ENCODE measurements at regions not wholly inside any gene's neighbourhood (a gene's known extent, or its start where the extent isn't known, plus 50 kb on each side); places are given as distances from the start of the nearest gene placed in this dataset.

DNA sequence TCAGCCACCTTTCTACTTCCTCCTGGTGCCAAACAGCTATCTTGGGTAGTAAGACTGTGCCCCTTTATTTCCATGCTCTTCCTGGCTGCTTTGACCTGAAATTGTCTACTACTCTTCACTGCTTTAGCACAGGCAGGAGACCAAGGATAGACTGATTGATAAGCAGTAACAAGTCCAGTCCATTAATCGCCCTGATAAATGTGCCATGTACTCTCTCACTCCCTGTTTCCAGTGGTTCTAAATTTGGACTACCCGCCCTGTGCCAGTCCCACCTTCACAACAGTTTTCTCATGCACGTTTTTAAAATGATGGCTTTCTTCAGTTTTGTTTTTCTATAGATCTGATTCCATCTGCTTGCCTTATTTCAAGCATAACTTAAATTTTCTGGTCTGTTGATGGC, 189.6 kb upstream of the RBMS1 start:
- H3K9ac ChIP-seq (ENCODE audit: low read length): no peak overlapping the region

DNA sequence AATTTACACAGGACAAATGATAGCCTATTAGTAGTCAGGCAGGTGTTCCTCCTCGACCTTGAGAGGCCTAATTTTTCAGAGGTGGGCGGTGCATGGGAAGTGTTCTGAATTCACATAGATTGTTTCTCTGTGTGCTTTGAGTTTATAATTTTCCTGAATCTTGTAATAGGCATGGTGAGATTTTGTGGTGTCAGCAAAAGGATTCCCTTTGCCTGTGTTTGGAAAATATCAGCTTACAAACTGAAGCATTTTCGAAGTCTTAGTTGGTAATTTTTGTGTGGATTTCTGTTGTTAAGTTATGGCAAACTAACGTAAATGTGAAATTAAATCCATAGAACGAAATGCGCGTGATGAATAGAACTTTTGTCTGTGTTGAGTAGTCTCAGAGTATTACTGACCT, 194.0 kb upstream of the RBMS1 start:
- no peak overlapping the region for H3K9ac ChIP-seq (ENCODE audit: low read length)
- H3K9me3 ChIP-seq (ENCODE audit: control insufficient read depth, low read length): no peaks in the 10 kb centered on the region
- no peaks in the 10 kb centered on the region for H3K27me3 ChIP-seq (replicated peaks; ENCODE audit: control insufficient read depth, insufficient read depth, low read length)
- no peaks in the 10 kb centered on the region for H3K36me3 ChIP-seq (ENCODE audit: control insufficient read depth, insufficient read depth, low read length, severe bottlenecking)
- no peak for DNase-seq (ENCODE audit: low read depth)
- no peak overlapping the region for H3K4me3 ChIP-seq (ENCODE audit: low read length)
- no peaks in the 10 kb centered on the region for H3K4me1 ChIP-seq (ENCODE audit: control insufficient read depth, insufficient read depth, low read length)

More for the DNA sequence above, 189.6 kb upstream of the RBMS1 start:
- Histone ChIP-seq H3K9me3 (ENCODE audit: control insufficient read depth, low read length) (no peaks in the 10 kb centered on the region), H3K4me1 (ENCODE audit: control insufficient read depth, insufficient read depth, low read length) (no peaks in the 10 kb centered on the region), H3K4me3 (ENCODE audit: low read length) (no peak overlapping the region), H3K27me3 (replicated peaks; ENCODE audit: control insufficient read depth, insufficient read depth, low read length) (no peaks in the 10 kb centered on the region), H3K36me3 (ENCODE audit: control insufficient read depth, insufficient read depth, low read length, severe bottlenecking) (no peaks in the 10 kb centered on the region)
- DNase-seq (ENCODE audit: low read depth): no peak

DNA sequence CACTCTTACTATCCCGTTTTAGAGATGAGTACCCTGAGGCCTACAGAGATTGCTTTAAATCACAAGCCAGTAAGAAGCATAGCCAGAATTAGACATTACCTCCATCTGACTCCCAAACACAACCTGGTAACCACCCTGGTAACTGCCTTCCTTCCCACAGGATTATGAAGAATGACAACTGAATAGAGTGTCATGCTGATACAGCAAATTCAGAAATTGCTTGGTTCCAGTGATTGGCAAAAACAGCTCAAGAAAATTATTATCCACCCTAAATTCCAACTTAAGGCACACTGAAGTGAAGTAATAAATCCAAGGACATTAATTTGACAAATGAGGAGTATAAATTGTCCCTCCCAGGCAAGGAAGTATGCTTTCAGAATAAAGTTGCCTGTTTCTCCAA, 195.8 kb upstream of the RBMS1 start:
- no peak for DNase-seq (ENCODE audit: low read depth)

DNA sequence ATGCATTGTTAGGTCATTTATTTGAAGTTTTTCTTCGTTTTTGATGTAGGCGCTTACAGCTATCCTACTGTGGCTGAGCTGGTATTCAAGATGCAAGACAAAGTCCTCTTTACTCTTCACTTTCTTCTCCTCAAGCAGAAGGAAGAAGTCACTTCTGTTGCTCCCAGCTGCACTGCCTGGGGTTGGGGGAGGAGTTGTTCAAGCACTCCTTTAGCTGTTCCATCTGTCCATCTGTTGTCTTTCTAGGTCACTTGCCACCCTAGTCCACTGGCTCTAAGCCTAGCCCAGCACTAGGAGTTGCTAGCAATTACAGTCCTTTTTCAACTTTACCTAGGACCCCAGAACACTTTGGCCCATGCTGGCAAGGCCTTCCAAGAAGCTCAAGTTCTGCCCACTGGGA, 200.6 kb upstream of the RBMS1 start:
- Histone ChIP-seq H3K36me3 (ENCODE audit: control insufficient read depth, insufficient read depth, low read length, severe bottlenecking) (no peaks in the 10 kb centered on the region), H3K9ac (ENCODE audit: low read length) (no peak overlapping the region), H3K4me3 (ENCODE audit: low read length) (no peak overlapping the region), H3K27me3 (replicated peaks; ENCODE audit: control insufficient read depth, insufficient read depth, low read length) (no peaks in the 10 kb centered on the region), H3K4me1 (ENCODE audit: control insufficient read depth, insufficient read depth, low read length) (peaks cover 8% of the 10 kb centered on the region), H3K9me3 (ENCODE audit: control insufficient read depth, low read length) (no peaks in the 10 kb centered on the region)
- no peak for DNase-seq (ENCODE audit: low read depth)

More for the DNA sequence above, 195.8 kb upstream of the RBMS1 start:
- H3K9me3 ChIP-seq (ENCODE audit: control insufficient read depth, low read length): no peaks in the 10 kb centered on the region
- no peak overlapping the region for H3K4me3 ChIP-seq (ENCODE audit: low read length)
- no peaks in the 10 kb centered on the region for H3K36me3 ChIP-seq (ENCODE audit: control insufficient read depth, insufficient read depth, low read length, severe bottlenecking)
- no peak overlapping the region for H3K9ac ChIP-seq (ENCODE audit: low read length)
- no peaks in the 10 kb centered on the region for H3K4me1 ChIP-seq (ENCODE audit: control insufficient read depth, insufficient read depth, low read length)
- no peaks in the 10 kb centered on the region for H3K27me3 ChIP-seq (replicated peaks; ENCODE audit: control insufficient read depth, insufficient read depth, low read length)

DNA sequence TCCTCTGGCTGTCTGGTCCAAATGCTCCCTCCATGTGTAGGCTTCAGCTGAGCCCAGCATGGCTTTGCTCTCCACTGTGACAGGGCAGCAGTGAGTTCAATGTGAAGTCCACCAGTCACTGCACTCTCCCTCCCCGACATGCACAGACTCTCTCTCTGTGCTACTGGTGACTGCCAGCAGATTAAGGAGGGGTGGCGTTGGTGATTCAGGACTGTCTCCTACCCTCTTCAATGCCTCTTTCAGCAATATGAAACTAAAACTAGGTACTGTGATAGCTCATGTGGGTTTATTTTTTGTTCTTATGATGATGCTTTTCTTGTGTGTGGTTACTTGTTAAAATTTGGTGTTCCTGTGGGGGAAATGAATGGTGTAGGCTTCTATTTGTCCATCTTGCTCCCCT, 201.0 kb upstream of the RBMS1 start:
- no peaks in the 10 kb centered on the region for H3K36me3 ChIP-seq (ENCODE audit: control insufficient read depth, insufficient read depth, low read length, severe bottlenecking)
- no peak for DNase-seq (ENCODE audit: low read depth)

DNA sequence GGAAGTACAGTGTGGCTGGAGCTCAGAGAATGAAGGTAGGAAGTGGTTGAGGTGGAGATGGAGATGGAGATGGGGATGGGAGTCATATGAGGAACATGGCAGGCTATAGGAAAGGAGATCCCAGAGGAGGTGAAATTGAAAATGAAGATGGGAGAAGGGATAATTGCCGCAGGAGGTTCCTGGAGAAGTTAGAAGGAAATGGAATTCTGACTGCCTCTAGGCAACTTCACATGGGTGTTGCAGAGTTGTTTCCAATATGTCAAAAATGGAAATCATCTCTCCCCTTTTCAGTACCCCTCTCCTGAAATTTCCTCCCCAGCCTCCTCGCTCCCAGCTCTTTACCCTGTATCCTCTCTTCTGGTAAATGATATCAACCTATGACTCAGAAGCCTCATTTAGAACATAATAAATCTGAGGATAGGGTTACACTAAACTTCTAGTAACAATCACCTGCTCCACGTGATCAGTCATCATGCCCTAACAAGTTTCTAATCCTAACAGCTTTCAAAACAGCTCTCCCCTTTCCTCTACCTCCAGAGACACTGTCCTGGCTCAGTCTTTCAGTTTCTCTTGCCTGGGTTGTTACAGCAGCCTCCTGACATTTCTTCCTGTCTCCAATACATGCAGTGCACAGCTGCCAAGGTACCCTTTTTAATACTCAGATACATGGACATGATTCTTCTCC, 201.9 kb upstream of the RBMS1 start:
- Histone ChIP-seq H3K9me3 (ENCODE audit: control insufficient read depth, low read length) (no peaks in the 10 kb centered on the region), H3K27me3 (replicated peaks; ENCODE audit: control insufficient read depth, insufficient read depth, low read length) (no peaks in the 10 kb centered on the region), H3K9ac (ENCODE audit: low read length) (no peak overlapping the region), H3K4me3 (ENCODE audit: low read length) (no peak overlapping the region), H3K4me1 (ENCODE audit: control insufficient read depth, insufficient read depth, low read length) (peaks cover 17% of the 10 kb centered on the region), H3K36me3 (ENCODE audit: control insufficient read depth, insufficient read depth, low read length, severe bottlenecking) (no peaks in the 10 kb centered on the region)
- peak; percentile 25 for DNase-seq (ENCODE audit: low read depth)

More for the DNA sequence above, 201.0 kb upstream of the RBMS1 start:
- Histone ChIP-seq H3K9ac (ENCODE audit: low read length) (no peak overlapping the region), H3K9me3 (ENCODE audit: control insufficient read depth, low read length) (no peaks in the 10 kb centered on the region), H3K4me3 (ENCODE audit: low read length) (no peak overlapping the region), H3K27me3 (replicated peaks; ENCODE audit: control insufficient read depth, insufficient read depth, low read length) (no peaks in the 10 kb centered on the region), H3K4me1 (ENCODE audit: control insufficient read depth, insufficient read depth, low read length) (peaks cover 8% of the 10 kb centered on the region)

DNA sequence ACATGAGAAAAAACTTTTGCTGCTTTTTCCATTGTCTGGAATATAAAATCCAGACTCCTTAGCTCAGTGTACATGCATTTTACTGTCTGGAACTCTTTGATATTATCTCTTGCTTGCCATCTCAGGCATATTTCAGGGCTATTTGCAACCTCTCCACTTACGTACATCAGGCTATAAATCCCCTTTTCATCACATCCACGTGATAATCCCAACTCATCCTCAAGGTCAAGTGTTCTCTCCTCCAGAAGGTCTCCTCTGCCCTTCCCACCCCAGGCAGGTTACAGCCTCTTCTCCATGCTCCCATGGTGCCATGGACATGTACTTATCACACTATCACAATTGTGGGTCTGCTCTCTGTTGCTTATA, 202.5 kb upstream of the RBMS1 start:
- no peak overlapping the region for H3K4me3 ChIP-seq (ENCODE audit: low read length)
- H3K9ac ChIP-seq (ENCODE audit: low read length): no peak overlapping the region
- peaks cover 17% of the 10 kb centered on the region for H3K4me1 ChIP-seq (ENCODE audit: control insufficient read depth, insufficient read depth, low read length)
- no peak for DNase-seq (ENCODE audit: low read depth)
- H3K9me3 ChIP-seq (ENCODE audit: control insufficient read depth, low read length): no peaks in the 10 kb centered on the region
- no peaks in the 10 kb centered on the region for H3K27me3 ChIP-seq (replicated peaks; ENCODE audit: control insufficient read depth, insufficient read depth, low read length)
- H3K36me3 ChIP-seq (ENCODE audit: control insufficient read depth, insufficient read depth, low read length, severe bottlenecking): no peaks in the 10 kb centered on the region

DNA sequence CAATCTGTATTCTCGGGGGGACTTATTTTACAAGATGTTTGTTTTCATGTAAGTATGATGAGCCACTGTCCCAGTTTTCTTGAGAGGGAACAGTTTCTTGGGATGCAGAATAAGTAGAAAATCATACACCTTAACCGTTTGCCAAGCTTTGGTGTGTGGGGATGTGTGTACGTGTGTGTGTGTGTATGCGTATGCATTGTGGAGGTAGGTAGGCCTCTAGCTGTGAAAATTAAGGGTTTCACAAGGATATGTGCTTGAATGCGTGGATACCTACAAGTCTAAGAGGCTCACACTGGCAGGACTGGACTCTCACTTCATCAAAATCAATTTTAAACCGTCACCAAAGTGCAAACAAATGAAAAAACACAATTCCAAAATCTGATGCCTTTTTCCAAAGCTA, 204.2 kb upstream of the RBMS1 start:
- Histone ChIP-seq H3K27me3 (replicated peaks; ENCODE audit: control insufficient read depth, insufficient read depth, low read length) (no peaks in the 10 kb centered on the region), H3K9ac (ENCODE audit: low read length) (no peak overlapping the region), H3K4me3 (ENCODE audit: low read length) (no peak overlapping the region), H3K36me3 (ENCODE audit: control insufficient read depth, insufficient read depth, low read length, severe bottlenecking) (no peaks in the 10 kb centered on the region), H3K4me1 (ENCODE audit: control insufficient read depth, insufficient read depth, low read length) (peaks cover 17% of the 10 kb centered on the region), H3K9me3 (ENCODE audit: control insufficient read depth, low read length) (no peaks in the 10 kb centered on the region)
- no peak for DNase-seq (ENCODE audit: low read depth)

DNA sequence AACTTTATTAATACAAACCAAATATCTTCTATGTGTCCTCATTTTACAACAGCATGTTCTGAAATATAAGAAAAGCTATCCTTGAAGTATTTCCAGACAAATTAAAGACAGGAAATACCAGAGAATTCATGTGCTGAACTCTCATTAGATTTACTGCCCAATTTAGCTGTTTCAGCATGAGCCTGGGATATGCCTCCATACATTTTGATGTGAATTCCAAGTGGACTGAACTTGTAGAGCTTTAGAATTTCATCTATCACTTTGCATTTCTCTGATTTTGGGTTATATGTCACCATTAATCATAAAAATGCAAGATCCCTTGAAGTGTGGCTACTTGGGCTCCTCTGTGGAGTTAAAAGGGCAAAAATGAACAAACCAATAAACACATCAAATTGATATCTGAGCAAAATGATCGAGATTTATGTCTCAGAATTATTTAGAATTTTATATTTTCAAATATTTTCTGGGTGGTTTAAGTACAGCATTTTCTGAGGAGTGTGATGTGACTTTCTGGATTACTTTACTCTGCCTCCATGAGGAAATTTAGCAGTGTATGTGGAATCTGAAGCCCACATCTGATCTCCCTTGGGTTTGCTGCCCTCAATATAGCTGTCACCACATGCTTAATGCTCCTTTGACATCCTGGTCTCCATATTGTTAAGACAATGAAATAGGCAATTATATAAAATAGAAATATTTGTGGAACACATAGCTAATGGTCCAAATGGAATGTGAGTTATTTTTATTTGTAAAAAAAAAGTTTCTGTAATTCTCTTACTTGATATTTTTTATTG, 206.6 kb upstream of the RBMS1 start:
- H3K9me3 ChIP-seq (ENCODE audit: control insufficient read depth, low read length): no peaks in the 10 kb centered on the region
- no peak overlapping the region for H3K4me3 ChIP-seq (ENCODE audit: low read length)
- no peaks in the 10 kb centered on the region for H3K27me3 ChIP-seq (replicated peaks; ENCODE audit: control insufficient read depth, insufficient read depth, low read length)
- DNase-seq (ENCODE audit: low read depth): peak; percentile 25
- no peak overlapping the region for H3K9ac ChIP-seq (ENCODE audit: low read length)
- no peaks in the 10 kb centered on the region for H3K36me3 ChIP-seq (ENCODE audit: control insufficient read depth, insufficient read depth, low read length, severe bottlenecking)
- peaks cover 17% of the 10 kb centered on the region for H3K4me1 ChIP-seq (ENCODE audit: control insufficient read depth, insufficient read depth, low read length)

DNA sequence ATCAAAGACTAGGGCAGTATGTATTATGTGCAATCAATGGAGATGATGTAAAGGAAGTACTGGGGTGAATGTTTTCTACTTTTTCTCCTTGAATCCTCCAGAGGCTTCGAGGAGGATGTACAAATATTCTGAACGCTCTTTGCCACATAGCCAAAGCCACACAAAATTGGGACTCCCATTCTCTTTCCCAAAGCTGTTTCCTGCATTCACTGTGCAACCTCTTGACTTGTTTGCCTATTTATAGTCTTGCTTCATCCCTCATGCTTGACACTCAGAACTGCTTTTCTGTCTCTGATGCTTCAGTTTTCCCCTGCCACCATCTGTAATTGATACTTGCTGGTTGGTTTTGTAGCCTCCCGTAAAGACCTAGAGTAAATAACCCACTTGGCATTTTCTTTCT, 208.2 kb upstream of the RBMS1 start:
- Histone ChIP-seq H3K9ac (ENCODE audit: low read length) (no peak overlapping the region), H3K27me3 (replicated peaks; ENCODE audit: control insufficient read depth, insufficient read depth, low read length) (no peaks in the 10 kb centered on the region), H3K36me3 (ENCODE audit: control insufficient read depth, insufficient read depth, low read length, severe bottlenecking) (no peaks in the 10 kb centered on the region), H3K4me1 (ENCODE audit: control insufficient read depth, insufficient read depth, low read length) (peaks cover 10% of the 10 kb centered on the region), H3K9me3 (ENCODE audit: control insufficient read depth, low read length) (no peaks in the 10 kb centered on the region), H3K4me3 (ENCODE audit: low read length) (no peak overlapping the region)
- no peak for DNase-seq (ENCODE audit: low read depth)

DNA sequence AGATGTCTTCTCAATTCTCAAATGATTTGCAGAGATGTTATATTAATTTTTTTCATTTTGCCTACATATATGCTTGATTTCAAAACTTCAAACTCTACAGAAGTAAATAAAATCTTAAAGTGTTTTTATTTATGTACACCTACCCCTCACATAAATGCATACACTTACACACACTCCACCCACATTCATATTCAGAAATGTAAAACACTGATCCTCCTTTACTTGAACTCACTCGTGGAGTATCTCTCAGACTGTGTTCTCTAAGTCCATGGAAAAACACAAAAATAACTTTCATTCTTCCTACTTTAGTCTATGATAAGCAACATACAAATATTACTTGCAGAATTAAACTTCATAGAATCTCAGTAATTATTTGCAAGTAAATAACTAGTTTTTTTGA, 209.1 kb upstream of the RBMS1 start:
- DNase-seq (ENCODE audit: low read depth): no peak
- Histone ChIP-seq H3K9me3 (ENCODE audit: control insufficient read depth, low read length) (no peaks in the 10 kb centered on the region), H3K27me3 (replicated peaks; ENCODE audit: control insufficient read depth, insufficient read depth, low read length) (no peaks in the 10 kb centered on the region), H3K9ac (ENCODE audit: low read length) (no peak overlapping the region), H3K36me3 (ENCODE audit: control insufficient read depth, insufficient read depth, low read length, severe bottlenecking) (no peaks in the 10 kb centered on the region), H3K4me1 (ENCODE audit: control insufficient read depth, insufficient read depth, low read length) (peaks cover 10% of the 10 kb centered on the region), H3K4me3 (ENCODE audit: low read length) (no peak overlapping the region)
